ENCODE measurements at regions not wholly inside any gene's neighbourhood (a gene's known extent, or its start where the extent isn't known, plus 50 kb on each side); places are given as distances from the start of the nearest gene placed in this dataset.

- Mint-ChIP-seq H3K27ac (no peak overlapping the region), H3K4me3 (no peak overlapping the region), H3K4me1 (ENCODE audit: low read depth) (no peaks in the 10 kb centered on the region), H3K9me3 (peaks cover 12% of the 10 kb centered on the region; the same call in 1 of the 2 replicates), H3K36me3 (ENCODE audit: low read depth) (no peaks in the 10 kb centered on the region), H3K27me3 (ENCODE audit: insufficient read depth) (no peaks in the 10 kb centered on the region)
- TF ChIP-seq CTCF (IDR thresholded peaks at IDR 0.05) = no peak
- DNase-seq = no peak
These were observed 757.7 kb downstream of the KCNJ3 start for GRCh38 chr2:155456222-155456621.

- Mint-ChIP-seq H3K4me3 (no peak overlapping the region), H3K27me3 (ENCODE audit: insufficient read depth) (no peaks in the 10 kb centered on the region; the same call in 1 of the 2 replicates), H3K36me3 (ENCODE audit: low read depth) (no peaks in the 10 kb centered on the region), H3K27ac (no peak overlapping the region), H3K4me1 (ENCODE audit: low read depth) (no peaks in the 10 kb centered on the region), H3K9me3 (peaks cover 33% of the 10 kb centered on the region)
- TF ChIP-seq CTCF (IDR thresholded peaks at IDR 0.05) = no peak
- DNase-seq = no peak
These were observed 744.4 kb downstream of the KCNJ3 start for GRCh38 chr2:155442755-155443372.

DNA sequence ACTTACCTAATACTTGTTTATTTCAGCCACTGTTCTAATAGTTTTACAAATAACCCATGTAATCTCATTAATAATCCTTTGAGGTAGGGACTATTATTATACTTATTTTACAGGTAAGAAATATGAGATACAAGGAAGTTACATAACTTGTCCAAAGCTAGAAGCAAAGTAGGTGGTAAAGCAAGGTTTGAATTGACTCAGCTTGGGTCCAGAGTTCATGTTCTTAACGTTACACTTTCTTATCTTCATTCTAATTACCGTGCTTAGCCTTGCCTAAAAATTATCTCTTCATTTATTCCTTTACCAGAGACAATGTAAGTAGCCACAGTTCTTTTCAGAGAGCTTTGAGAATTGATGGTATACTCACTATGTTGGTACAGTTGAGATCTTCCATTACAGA, 743.6 kb downstream of the KCNJ3 start:
- TF ChIP-seq CTCF (IDR thresholded peaks at IDR 0.05) = no peak
- no peak overlapping the region for H3K4me3 Mint-ChIP-seq

DNA sequence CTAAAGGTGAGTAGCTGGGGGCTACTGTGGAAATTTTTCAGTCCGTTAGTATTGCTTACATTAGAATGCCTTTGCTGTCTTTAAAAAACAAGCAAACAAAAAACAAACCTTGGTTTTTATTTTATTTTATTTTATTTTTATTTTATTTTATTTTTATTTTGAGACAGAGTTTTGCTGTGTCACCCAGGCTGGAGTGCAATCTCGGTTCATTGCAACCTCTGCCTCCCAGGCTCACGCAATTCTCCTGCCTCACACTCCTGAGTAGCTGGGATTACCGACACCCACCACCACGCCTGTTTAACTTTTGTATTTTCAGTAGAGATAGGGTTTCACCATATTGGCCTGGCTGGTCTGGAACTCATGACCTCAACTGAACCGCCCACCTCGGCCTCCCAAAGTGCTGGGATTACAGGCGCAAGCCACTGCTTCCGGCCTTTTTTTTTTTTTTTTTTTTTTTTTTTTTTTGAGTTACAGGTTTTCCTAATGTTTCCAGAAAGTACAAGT, 732.6 kb downstream of the KCNJ3 start:
- Mint-ChIP-seq H3K27me3 (ENCODE audit: insufficient read depth) (no peaks in the 10 kb centered on the region), H3K27ac (no peak overlapping the region), H3K4me1 (ENCODE audit: low read depth) (no peaks in the 10 kb centered on the region), H3K36me3 (ENCODE audit: low read depth) (no peaks in the 10 kb centered on the region), H3K9me3 (peaks cover 44% of the 10 kb centered on the region), H3K4me3 (no peak overlapping the region)
- no peak for TF ChIP-seq CTCF (IDR thresholded peaks at IDR 0.05)
- no peak for DNase-seq

More for the DNA sequence above, 743.6 kb downstream of the KCNJ3 start:
- no peak overlapping the region for H3K27ac Mint-ChIP-seq
- H3K36me3 Mint-ChIP-seq (ENCODE audit: low read depth) = no peaks in the 10 kb centered on the region
- no peaks in the 10 kb centered on the region; the same call in 1 of the 2 replicates for H3K27me3 Mint-ChIP-seq (ENCODE audit: insufficient read depth)
- DNase-seq = no peak
- H3K4me1 Mint-ChIP-seq (ENCODE audit: low read depth) = no peaks in the 10 kb centered on the region
- H3K9me3 Mint-ChIP-seq = peaks cover 40% of the 10 kb centered on the region

GRCh38 chr2:155427470-155427869, 729.0 kb downstream of the KCNJ3 start:
- Mint-ChIP-seq H3K27me3 (ENCODE audit: insufficient read depth) (no peaks in the 10 kb centered on the region), H3K4me3 (no peak overlapping the region), H3K27ac (no peak overlapping the region), H3K9me3 (peaks cover 56% of the 10 kb centered on the region), H3K36me3 (ENCODE audit: low read depth) (no peaks in the 10 kb centered on the region), H3K4me1 (ENCODE audit: low read depth) (no peaks in the 10 kb centered on the region)
- TF ChIP-seq CTCF (IDR thresholded peaks at IDR 0.05) = no peak
- no peak for DNase-seq
